Activated CD4-positive, CD25-positive, alpha-beta regulatory T cell treated with anti-CD3 and anti-CD28 coated beads, Interleukin-2, amount 50 U/mL, for 72 hours (primary cell): ENCODE measurements at regions not wholly inside any gene's neighbourhood (a gene's known extent, or its start where the extent isn't known, plus 50 kb on each side); places are given as distances from the start of the nearest gene placed in this dataset.
A peak's percentile ranks its signal among the peaks of the same experiment; 100 is the strongest.

Experiments
- DNase-seq: peaks from one replicate; pipeline ENCODE4 v3.0.0; 2021

- no peak for DNase-seq
Observed at GRCh38 chrX:110432091-110432905, 73.7 kb downstream of the RTL9 start.

- no peak for DNase-seq
Observed at GRCh38 chrX:110432906-110433215, 74.2 kb downstream of the RTL9 start.

DNA sequence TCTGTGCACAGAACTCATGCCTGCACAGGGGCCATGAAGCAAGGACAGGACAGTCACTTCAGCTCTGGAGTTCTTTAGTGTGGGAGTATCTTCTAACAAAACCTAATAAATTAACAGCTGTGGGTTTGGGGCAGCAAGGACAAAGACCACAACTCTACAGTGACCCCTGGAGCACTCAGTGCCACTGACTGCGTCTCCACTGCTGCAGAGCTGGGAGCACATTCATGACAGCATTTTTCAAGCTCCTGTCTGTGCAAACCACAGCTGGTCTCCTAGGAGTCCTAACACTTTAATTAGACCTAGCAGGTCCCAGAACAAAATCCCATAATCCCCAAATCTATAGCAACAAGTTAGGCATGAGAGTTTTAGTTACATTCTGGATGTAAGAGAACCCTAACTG, 76.5 kb downstream of the RTL9 start:
- DNase-seq, result no peak

DNA sequence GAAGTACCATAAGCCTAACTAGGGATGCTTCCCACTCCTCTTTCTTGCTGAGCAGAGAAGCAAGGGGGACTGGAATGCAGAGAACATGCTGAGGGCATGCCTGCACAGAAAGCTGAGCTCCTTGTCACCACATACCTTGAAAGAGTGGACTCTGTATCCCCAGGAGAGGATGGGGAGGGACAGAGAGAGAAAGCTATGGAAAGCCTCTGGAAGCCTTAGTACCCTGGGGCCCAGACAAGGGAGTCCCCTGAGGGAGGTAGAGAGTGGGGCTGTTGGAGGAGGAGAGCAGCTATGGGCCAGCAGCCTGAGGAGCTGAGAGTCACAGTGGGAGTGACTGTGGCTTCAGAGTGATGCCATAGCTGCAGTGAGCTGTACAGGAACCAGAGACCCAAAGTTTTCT, 77.9 kb downstream of the RTL9 start:
- no peak for DNase-seq

DNA sequence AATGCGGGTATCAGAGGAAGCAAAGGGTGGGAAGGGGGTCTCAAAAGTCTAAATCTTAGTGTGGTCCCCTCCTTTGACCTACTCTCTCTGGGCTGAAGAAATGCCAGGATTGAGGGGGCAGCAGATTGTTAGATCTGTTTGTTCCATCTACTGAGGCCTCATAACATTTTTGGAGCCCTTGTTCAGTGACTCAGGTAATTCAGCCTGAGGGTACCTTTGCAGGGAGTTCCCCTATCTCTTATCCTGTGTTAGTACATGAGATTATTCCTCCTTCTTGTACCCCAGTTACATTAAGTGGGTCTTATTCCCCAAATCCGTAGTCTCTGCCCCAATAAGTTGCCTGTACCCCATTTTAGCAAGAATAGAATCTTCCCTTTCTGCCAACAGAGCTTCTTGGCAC, 79.0 kb downstream of the RTL9 start:
- no peak for DNase-seq

GRCh38 chrX:110440016-110440805, 81.6 kb downstream of the RTL9 start:
- no peak for DNase-seq

DNA sequence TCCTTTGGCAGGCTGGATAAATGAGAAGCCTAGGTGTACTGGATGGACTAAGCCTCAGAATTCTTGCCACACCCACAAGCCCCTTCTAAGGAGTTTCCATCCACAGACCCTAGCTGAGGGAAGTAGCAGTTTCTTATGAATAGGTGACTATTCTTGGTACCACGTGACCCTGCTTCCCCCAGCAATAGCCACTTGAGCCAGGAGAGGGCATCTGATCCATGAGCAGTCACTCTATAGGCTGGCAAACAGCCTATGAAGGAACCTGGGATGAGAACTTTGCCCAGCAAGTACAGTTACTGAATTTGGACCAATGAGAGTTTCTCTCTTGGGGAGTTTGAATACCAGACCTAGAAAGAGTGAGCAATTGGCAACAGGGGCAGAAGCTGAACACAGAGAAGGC, 84.0 kb downstream of the RTL9 start:
- DNase-seq, result no peak

DNA sequence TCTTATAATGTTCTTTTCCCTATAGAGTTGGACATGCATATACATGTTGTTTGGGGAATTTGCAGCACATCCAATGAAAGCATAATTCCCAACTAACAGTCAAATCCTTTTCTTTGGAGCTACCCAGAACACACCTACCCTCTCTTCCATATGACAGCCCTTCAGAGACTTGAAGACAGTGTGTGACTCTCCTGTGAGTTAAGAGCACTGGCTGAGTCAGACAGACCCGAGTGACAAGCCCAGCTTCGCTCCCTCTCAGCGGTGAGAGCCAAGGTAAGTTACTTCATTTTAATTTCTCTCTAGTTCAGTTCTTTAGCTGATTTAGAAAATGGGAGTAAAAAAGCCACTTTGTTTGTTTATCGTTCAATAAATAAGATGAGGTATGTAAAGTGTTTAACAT, 86.3 kb downstream of the RTL9 start:
- DNase-seq, result no peak

DNA sequence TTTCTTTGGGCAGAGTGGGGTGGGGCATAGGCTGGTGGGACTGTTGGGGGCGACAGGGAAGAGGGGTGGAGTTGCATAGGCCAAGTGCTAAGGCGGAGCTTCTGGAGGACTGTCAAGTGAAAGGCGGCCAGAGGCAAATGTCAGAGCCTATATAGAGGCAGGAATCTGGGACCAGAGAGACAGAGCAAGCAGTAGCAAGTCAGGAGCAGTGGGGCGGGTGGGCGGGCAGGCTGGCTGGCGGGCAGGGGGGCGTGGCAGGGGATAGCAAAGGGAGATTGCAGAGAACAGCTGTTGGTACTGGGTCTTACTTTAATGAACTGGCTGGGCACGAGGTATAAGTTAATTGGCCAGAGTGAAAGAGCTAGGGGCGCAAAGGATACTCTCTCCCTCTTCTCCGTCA, 89.8 kb downstream of the RTL9 start:
- DNase-seq, result no peak

DNA sequence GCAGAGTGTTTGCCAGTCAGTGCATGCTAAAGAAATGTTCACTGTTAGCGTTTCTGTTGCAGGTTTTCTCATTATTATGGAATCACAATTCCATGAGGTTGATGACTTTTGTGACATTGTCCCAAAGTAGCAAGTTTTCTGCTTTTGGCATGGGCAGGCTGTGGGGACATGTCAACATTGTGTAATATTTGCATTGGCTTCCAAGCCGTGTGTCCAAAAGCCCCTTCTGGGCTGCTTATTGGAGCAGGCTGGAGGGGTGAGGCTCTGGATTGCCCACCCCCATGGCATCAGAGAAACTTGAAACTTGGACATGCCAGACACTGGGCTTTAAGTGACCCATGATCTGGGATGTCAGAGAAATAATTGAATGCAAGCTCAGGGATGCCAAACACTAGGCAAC, 90.7 kb downstream of the RTL9 start:
- DNase-seq, result no peak

- peak; percentile 61 for DNase-seq
Observed at GRCh38 chrX:110450050-110450449, 91.4 kb downstream of the RTL9 start.

DNA sequence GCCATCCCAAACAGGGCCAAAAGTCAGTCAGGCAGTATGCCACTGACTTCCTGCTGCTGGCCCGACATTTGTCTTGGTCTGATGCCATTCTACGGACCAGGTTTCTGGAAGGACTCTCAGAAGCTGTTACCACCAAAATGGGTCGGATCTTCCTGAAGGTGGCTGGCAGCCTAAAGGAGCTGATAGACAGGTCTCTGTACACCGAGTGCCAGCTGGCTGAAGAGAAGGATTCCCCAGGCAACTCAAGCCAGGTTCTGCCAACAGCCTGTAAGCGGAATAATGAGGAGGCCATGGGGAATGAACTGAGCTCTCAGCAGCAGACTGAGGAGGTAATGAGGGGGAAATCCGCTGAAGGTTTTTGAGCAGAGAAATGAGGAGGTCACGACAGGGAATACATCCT, 95.7 kb downstream of the RTL9 start:
- DNase-seq, result no peak

DNA sequence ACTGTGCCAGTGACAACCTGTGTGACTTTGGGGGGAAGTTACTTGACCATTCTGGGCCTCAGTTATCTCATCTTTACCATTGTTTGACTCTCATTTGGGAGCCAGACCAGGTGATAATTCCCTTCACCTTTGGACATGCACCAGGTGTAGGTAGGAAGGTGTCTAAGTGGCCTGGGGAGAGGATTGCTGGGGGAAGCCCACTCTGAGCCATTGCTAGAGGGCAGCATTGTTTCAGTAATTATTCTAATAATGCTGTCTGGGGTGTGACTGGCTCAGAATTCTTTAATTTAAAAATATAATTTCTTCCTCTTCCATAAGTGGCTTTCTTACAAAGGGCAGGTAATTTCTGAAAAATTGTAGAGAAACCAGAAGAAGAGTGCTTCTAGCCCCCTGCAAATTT, 104.3 kb downstream of the RTL9 start:
- no peak for DNase-seq

GRCh38 chrX:110466790-110467189, 108.1 kb downstream of the RTL9 start:
- no peak for DNase-seq

GRCh38 chrX:110472265-110472664, 113.6 kb downstream of the RTL9 start:
- DNase-seq, result no peak

GRCh38 chrX:110477593-110478228, 119.1 kb downstream of the RTL9 start:
- DNase-seq, result no peak

DNA sequence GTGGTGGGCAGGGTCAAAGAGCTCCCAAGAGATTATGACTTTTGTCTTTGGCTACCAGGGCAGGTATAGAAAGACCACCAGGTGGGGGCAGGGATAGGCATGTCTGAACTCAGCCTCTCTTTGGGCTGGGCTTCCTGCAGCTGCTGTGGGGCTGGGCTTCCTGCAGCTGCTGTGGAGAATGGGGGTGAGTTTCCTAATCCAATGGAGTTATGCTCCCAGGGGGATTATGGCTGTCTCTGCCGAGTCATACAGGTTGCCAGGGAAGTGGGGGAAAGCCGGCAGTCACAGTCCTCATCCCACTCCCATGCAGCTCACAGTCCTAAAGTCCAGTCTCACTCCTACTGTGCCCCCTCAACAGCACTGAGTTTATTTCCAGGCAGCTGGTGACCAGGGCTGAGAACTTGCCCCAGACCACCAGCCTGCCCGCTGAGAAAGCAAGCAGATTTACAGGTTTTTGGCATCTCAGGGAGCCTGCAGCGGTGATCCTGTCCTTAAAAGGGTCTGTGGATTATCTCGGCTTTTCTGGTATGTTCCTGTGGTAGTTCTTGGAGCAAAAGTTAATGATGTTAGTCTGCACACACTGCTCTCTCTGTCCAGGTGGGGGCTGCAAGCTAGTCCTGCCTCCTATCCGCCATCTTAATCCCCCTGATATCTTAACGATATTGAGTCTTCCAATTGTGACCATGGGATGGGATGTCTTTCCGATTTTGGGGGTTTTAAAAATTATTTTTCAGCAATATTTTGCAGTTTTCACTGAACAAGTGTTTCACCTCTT, 133.4 kb downstream of the RTL9 start:
- DNase-seq, result no peak

DNA sequence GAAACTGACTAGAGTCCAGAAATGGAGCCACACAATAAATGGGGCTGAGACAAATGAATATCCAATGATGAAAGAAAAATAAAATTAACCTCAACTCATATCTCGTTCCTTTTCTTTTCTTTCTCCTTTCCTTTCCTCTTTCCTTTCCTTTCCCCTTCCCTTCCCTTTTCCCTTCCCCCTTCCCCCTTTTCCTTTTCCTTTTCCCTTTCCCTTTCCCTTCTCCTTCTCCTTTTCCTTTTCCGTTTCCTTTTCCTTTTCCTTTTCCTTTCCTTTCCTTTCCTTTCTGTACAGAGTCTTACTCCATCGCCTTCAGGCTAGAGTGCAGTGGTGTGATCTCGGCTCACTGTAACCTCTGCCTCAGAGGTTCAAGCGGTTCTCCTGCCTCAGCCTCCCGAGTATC, 146.3 kb downstream of the RTL9 start:
- DNase-seq, result no peak

DNA sequence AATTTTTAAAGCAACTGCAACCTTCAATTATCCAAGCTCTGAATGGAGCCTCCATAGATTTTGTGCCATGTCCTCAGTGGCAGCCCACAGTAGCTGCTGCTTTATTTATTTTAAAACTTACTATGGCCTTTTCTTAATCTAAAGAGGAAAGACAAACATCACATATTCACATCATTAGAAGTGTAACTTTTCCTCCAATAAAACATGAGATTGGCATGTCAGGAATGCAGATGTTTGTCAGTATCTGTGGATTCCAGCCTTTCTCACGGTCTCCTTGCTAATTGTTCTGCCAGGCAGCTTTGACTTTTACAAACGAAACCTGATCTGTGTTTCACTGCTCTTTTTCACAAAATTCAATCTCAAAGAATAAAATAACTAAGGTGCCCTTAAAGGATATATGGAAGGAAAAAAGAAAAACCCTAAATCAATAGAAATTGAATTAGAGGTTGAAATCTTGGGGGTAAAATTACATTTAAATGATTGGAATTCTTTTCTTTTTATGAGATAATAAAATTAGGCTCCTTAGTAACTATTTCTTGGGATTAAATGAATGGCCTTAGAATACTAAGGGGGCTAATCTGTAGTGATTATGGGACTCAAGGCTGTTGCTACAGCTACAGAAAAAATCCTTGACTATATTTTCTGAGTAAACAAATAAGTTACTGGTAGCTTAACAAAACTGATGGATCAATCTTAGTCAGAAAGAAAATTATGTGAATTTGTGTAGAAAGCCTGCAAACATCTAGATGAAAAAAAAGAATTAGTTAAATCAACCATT, 151.3 kb downstream of the RTL9 start:
- no peak for DNase-seq

DNA sequence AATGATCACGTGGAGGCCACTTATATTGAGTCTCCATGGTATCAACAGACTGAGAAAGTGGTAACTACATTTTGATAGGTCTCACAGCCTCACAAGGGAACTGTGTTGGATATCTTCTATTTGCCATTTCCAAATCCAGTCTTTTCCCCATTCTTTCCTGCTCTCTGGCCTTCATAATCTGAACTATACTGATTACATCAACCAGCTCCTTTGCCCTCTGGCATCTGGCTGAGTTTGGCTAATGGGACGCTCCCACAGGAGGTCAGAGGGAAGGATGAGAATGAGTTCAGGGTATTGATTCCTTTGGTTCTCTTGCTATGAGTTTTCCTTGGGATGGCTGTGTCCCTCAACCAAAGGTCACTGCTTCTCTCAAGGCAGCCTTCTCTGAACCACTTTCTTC, 152.6 kb downstream of the RTL9 start:
- DNase-seq, result no peak

- DNase-seq, result no peak
Observed at GRCh38 chrX:110512341-110512740, 153.7 kb downstream of the RTL9 start.

DNA sequence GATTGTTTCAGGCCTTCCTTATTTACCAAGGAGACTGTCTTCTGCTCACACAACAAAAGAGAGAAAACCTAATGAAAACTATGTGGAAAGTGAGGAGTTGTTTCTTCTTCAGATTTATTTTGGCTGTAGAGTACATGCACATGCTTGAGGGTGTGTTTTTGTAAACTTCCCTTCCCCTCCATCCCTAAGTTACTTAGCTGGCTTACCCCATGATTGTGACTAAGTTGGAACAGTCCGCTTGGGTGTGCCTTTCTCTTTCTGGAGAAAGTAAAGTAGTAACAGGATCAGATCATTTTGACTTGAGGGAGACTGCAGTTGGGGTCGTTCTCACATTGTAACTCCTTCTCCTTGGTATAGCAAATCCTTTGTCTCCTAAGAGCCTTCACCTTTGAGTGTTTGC, 155.9 kb downstream of the RTL9 start:
- DNase-seq, result no peak

DNA sequence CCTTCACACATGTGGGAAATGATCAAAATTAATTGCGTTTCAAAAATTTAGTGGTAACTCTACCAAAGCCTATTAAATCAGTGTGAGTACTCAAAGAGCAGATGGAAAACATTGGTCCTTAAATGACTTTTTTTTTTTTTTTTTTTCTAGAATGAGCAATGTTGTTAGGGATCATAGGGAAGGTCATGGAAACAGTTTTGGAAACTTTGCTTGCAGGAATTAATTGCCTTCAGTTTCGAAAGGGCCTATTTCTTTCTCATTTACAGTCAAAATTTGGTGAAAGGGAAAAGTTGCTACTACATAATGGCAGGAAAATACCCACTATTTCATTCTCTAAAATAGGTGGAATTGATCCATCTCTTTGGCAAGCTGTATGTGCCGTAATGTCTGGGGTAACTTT, 160.9 kb downstream of the RTL9 start:
- no peak for DNase-seq
